CD1c-positive myeloid dendritic cell (primary cell): ENCODE measurements at regions not wholly inside any gene's neighbourhood (a gene's known extent, or its start where the extent isn't known, plus 50 kb on each side); places are given as distances from the start of the nearest gene placed in this dataset.

ENCODE experiments used
- DNase-seq: peaks from one replicate; pipeline ENCODE4 v3.0.0-alpha.2; 2016; ENCODE audit errors: extremely low spot score

DNA sequence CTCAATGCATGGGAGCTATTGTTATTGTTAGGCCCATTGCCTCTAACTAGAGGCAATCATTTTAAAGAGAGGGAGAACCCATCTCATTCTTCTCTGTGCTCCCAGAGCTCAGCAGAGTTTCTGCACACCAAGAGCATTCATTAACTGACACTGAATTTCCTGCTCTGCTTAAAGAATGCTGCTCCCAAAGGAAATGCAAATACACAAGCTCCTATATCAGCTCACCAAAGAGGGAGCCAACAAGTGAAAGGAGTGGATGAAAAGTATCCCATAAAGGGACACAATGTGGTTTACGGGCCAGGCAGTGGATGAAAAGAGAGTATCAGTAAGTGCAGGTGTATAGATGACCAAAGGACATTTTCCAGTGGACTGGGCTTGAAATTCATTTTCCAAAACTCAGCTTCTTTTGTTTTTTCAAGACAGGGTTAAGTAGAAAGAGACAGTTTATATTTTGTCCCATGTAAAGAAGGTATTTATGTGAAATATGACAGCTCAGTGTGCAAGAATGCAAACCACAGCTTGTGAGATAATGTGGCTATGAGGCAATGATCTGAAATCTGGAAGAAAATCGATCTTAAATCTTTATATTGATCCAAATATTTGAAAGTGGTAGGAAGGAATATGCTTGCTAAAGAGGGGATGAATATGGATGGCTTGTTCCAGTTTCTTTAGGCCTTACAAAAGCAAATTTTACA, 207.7 kb upstream of the CAMK1G start:
- no peak for DNase-seq

DNA sequence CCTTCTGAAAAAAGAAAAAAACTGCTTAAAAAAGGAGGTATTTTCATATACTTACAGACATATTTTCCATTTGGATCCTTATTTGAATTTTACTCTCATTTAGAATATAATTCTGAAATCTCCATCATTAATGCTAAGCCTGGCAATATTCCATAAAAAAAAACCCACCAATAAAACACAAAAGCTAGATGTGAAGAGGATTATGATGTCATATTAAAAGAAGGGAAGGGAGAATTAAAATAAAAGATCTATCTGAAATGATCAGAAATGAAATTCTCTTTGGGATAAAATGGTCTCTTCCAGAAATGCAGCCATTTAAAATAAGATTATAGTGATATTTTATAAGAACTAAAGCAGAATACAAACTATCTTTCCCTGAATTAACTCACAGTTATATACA, 206.7 kb upstream of the CAMK1G start:
- no peak for DNase-seq

DNA sequence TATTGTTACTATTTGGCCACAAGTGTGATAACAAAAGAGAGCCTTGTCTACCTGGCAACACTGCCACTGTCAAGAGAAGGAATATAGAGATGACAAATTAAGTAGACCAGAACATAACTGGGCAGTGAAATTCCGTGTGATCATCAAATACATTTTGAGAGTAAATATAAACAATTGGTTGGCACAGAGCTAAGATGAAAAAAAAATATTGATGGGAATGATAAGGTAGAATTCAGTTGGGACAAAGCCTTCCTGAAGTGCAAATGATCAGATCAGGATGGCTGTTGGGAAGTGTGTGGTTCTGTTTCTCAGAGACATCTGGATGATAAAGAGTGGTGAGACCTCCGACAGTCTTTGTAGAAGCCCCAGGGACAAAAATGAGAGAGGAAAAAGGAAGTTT, 205.5 kb upstream of the CAMK1G start:
- no peak for DNase-seq

DNA sequence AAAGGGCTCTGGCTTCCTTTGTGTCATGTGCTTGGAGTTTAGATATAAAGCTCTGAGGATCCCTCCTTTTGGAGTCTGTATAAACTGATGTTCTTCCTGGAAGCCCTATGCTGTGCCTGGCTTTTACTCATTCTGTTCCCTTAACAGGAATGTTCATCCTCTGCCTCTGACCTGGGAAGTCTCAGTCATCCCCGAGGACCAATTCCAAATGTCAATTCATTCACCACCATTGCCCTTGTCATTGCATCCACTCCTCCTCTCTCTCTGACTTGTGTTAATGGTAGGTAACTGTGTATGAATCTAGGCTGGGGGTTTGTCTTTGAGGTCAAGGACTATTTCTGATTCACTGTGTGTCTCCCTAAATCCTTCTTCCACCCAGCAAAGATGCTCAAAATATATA, 204.2 kb upstream of the CAMK1G start:
- no peak for DNase-seq

DNA sequence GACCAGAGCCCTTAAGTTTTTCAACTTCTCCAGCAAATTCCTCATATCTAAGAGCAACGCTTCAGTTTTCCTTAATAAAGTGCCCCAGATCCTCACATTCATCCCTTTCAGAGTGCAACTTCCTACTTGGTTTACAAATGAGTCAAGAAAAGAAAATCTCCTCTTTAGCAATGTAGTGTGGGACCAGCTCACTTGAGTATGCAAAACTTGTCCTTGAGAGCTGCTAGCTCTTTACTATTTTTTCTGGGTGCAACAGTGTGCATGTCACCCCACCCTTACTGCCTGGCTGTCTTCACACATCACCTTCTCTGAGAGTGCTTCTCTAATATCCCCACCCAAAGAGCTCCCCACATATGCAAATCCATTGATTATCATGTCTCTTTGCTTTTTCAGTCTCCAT, 203.1 kb upstream of the CAMK1G start:
- no peak for DNase-seq

DNA sequence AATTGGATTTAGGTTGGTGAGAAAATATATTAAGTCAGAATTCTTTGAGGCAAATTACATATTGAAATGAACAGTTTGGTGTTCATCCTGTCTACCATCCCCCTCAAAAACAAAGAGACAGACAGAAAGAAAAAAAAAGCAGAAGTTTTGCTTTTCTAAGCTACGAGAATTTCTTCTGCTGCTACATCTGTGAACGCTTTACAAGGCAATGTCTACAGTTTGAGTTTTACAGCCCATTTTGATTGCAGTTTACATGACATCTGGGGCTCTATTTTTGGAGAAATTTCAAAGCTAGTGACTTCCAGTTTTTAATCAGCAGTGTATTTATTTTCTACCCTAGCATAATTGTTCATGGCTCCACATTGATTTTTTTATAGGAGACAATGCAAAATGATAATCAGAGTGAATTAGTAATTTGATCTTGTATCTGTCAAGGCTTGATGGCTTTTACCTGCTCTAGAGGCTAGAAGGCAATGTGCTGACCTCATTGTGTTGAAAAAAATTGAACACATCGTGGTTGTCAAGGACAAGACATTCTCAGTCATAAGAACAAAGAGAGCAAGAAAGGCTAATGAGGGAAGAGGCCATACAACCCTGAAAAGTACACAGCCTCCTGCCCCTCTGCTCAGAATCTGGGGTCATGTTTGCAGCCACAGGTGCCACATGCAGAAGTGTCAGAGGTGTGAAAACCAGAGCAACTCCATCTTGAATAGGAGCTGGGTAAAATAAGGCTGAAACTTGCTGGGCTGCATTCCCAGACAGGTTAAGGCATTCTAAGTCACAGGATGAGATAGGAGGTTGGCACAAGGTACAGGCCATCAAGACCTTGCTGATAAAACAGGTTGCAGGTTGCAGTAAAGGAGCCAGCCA, 201.0 kb upstream of the CAMK1G start:
- no peak for DNase-seq

DNA sequence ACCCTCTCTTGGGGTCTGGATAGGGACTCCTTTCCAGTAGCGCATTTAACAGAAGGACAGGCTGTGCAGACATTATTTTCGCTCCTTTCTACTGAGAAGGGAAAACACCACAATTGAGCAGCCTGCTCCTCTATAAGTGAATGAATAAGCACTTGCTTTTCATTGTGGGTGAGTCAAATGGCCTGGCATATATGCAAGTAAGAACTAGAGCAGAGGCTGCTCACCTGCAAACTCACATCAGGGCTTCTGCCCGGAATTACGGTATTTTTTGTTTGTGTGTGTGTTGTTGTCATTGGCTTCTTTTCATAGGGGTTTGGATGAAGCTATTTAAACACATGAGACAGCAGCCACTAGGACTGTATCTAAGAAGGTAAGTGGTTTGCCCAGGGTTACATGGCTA, 200.1 kb upstream of the CAMK1G start:
- no peak for DNase-seq

DNA sequence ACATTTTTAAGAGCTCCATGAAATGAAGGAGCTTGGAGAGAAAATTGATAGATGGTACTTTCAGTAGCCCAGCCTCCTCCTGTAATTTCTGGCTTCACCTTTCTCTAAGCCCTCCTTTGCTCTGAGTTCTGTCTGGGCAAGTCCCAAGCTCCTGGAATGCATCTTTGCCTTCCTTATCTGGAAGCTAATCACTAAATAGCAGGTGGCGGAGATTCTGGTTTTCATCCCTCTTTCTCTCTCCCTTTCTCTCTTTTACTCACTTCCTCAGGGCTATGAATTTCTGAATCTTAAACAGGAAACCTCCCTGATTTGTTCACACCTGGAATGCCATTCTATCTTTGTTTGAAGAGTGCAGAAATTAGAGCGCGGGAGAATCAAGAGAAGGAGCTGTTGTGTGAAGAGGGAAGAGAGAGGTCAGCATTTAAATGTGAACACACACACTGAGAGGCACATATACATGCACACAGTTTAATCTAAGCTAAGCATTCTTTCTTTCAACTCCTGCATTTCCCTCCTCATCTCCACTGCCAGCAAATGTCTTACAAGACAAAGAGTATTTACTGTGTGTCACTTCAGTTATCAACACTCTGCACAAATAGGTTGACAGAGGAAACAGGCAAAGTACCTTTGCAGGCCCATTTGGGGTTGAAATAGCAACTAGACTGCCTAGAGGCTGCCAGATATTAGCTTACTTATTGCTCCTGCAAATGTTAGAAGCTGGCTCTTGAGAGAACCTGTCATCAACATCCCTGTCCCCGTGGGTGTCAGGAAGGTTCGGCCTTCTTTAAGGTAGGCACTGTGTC, 199.4 kb upstream of the CAMK1G start:
- DNase-seq: no peak

DNA sequence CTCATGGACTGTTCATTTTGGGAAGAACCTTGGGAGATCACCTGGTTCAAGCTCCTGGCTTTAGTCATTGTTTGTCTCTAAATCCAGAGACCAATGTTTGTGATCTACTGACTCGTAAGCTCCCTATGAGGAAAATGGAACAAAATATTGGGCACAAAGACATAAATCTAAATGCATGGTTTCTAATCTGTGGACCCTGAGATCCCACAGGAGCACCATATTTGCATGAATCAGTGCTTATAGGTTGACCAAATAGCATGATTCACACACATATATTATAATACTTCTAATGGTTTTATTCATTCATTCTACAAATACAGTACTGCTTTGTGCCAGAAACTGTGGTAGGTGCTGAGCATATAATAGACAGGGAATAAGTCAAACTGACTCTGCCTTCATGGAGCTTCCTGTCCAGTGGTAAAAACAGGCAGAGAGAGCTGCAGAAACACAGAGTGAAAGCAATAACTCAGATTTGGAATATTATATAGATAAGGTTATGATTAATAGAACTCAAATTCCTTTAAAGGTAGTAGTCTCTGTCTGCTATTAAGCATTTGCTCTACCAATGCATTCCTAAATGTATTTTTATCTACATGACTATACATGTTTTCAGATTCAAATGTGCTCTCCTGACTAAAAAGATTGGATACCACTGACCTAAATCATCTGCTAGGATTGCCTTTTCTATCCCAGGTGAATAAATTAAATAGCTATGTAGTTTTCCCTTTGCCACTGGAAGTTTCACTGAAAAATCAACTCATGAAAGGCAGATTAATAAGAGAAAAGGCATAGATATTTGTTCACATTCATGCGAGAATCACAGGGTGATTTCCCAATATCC, 198.6 kb upstream of the CAMK1G start:
- DNase-seq: no peak

DNA sequence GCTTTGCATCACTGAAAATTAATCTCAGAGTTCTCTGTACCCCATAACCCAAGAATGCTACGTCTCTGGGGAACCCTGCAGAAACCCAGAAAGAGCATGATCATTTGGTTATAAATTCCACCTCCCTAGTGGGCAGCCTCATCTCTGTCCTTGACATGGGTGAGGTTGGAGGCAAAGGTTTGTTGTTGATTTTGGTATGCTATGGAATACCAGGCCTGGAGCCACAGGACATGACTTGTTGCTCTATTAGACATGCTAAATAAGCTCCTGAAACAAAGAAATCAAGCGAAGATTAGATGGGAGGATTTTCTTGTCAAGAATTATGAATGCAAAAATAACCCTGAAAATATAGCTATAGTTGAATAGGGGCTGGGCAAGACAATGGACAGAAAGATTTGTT, 197.4 kb upstream of the CAMK1G start:
- DNase-seq: no peak

DNA sequence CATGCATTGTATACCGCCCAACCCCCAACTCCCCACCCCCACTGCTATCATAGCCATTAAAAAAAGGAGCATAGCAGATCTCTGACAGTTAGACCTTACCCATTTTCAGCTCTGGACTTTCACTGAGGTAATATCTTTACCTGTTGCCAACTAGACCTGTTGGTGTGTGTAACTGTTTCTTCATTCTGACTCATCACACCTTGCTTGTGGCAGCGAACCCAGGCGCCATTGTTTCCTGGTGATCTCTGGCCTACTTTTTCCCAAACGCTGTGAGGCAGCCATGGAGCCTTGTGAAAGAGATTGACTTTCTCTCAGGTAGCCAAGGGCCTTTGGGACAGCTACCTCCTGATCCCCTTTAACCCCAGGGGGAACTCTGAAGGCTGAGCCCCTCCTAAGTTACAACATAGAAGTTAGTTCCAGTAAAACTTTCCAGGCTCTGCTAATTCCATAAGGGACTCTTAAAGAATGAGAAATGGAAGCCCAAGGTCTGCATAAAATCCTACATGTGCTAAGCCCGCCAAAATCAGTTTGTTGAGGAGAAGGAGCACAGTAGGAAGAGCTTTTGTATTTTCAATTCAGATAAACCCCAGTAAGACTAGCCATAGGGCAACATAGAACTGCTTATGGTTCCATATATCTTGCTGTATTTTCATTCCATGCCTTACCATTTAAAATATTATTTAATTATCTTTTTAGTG, 196.1 kb upstream of the CAMK1G start:
- DNase-seq: no peak

DNA sequence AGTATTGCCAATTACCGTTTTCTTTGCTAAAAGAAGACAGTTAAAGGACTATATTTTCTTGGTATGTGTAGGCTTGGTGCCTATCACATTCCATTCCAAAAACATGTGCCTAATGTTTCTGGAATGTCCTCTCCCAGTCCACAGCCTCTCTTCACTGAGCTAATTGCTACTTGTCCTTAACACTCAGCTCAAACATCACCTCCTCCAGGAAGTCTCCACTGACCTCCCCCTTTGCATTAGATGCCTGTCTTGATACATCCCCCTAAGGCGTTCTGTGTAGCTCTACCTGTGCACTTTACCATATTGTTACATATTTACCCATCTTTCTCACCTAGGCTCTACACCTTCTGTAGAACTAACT, 195.6 kb upstream of the CAMK1G start:
- DNase-seq: no peak

DNA sequence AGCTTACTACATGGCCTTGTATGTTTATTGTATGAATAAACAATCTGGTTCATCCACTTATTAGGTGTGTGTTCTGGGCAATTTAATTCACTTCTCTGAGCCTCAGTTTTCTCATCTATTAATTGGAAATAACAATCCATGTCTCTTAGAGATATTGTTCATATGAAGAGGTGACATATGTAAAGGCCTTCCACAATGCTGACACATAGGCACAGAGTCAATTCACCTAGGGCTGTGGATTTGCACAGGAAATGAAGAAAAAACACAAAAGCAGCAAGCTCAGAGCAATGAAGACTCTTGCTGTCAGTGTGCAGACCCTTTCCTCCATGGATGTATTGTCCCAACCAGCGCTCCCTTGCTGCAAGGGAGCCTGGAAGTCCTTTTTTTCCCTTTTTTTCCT, 195.2 kb upstream of the CAMK1G start:
- DNase-seq: no peak

DNA sequence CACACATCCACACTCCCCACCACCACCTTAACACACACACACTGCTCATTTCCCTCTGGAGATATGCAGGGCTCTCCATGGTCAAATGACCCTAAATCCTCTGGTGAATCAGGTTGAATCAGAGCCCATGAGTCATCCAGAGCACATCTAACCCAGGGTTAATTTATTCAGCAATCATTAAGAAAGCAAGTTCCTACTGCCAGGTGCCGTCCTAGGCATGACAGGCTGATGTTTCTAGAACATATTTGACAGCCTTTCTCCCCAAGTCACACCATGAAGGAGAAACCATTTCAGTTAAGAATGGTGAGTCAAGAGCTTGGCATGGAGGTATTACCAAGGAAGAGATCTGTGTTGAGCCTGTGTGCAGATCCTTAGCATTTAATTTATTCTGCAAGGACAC, 194.3 kb upstream of the CAMK1G start:
- DNase-seq: no peak

DNA sequence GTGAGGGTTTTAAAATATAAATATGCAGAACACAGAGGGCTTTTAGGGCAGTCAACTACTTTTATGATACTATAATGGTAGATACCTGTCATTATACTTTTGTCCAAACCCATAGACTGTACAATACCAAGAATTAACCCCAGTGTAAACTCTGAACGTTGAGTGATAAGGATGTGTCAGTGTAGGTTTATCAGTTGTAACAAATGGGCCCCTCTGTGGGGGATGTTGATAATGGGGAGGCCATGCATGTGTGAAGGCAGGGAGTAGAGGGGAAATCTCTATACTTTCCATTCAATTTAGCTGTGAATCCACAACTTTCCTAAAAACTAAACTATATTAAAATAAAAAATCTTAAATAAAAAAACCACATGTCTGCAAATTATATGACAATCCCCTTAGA, 193.5 kb upstream of the CAMK1G start:
- DNase-seq: no peak

DNA sequence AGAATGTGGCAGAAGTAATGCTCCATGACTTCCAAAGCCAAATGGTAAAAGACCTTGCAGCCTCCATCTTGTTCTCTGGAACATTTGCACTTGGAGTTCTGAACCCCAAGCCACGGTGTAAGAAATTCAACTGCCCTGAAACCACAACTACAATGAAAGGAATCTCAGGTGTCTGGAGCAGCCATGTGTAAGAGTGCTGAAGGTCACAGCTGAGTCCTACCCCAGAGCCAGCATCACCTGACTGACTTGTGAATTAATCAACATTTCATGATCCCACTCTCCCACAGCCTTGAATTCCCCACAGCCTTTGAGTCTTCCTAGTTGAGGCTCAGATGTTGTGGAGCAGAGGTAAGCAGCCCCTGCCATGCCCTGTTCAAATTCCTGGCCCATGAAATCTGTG, 192.8 kb upstream of the CAMK1G start:
- DNase-seq: no peak

DNA sequence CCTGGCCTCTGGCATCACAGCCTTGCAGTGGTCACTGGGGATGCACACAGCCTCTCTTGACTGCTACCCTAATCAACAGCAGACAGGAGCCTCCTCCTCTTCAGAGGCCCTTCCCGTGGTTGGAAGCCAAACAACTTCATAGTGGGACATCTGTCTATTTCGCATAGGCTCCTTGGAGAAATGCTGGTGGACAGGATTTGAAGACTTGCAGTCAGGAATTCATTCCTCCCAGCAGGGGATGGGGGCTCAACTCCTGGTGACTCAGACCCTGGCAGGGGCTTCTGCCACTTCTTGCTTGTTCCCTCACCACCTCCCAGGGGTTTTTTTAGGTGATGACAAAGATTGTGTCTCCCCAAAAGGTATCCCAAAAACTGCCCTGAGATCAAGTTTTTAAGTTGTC, 191.7 kb upstream of the CAMK1G start:
- no peak for DNase-seq

DNA sequence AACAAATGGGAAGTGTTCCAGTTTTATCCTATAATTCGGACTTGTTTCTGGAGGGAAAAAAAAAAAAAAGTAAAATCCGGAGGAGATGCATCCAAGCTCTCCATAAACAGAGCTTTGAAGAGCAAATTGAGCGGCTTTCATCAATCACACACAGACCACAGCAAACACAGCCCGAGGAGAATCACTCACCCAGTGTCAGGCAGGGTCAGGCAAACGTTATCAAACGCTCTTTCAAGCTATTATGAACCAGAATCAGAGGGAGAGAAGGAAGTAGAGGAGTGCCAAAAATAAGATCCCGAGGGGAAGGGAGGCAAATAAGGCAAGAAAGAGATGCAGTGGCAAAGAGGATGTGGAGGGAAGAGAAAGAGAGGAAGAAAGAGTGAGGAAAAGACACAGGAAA, 188.3 kb upstream of the CAMK1G start:
- DNase-seq: no peak

DNA sequence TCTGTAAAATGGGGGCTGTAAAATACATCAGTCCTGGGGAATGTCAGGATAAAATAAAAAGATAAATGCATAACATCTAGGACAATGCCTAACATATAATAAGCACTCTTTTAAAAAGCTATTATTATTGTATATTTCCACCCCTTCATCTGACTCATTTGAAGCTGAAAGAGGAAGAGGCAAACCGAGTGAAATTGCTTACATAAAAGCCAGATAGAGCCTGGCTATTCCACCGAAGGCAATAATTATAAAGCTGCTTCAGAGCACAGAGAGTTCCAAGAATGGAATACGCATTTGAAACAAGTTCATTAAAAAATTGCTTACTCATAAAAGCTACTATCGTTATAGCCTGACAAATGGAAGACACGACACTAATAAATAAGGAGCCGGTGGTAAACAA, 186.1 kb upstream of the CAMK1G start:
- no peak for DNase-seq

DNA sequence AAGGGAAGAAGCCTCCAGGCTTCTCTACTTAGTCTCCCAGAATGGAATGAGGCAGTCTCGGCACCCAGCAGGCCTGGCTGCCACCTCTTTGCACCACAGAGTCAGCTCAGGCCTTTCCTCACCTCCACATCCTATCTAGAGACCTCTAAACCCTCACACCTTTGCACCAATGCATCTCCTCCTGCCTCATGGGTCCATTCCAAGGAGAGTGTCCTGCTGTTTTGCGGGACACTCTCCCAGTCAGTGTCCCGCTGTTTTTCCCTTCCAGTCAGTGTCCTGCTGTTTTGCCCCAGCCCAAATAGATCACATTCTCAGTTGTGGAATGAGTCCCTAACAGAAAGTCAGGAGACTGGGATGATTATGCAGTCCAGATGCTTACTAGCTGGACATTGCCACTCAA, 185.6 kb upstream of the CAMK1G start:
- no peak for DNase-seq

DNA sequence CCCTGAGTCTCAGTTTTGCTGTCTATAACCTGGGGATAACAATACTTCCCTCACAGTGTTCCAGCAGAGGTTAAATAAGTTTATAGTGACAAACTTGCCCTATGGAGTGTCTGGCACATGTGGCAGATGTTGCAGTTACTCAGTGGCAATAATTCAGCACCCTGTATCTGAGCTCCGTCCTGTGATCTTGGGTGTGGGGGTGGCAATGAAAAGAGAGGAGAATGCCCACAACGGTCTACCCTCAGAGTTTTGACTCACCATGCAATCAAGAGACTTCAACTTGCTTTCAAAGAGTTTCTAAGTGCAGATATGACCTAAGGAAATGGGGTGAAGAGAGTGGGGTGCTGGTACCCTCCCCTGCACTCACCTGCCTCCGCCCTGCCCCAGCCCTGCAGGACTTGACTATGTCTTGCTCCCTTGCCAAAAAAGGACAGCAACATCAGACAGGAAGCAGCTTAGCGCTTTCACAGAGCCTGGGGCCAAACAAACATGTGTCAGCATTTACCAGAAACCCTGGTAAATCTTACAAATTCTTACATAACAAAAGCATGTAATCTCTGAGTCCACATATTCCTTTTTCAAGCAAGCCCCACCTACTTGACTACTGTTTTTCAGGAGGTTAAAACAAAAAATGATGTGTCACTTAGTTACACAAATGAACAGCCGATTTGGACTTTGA, 185.1 kb upstream of the CAMK1G start:
- DNase-seq: peak; percentile 31
